Large intestine (tissue), 3 donors: ENCODE measurements at regions not wholly inside any gene's neighbourhood (a gene's known extent, or its start where the extent isn't known, plus 50 kb on each side); places are given as distances from the start of the nearest gene placed in this dataset.
A peak's percentile ranks its signal among the peaks of the same experiment; 100 is the strongest.

Experiments used
- DNase-seq, 2 donors: peaks; one replicate each; pipeline versions ENCODE4 v3.0.0 to v3.0.0-alpha.2; 2013
- H3K27ac ChIP-seq: one replicate; pipeline ENCODE4 v1.5.1; 2013; ENCODE audit warnings: low read length
- H3K27me3 ChIP-seq: 2 replicates; pipeline ENCODE4 v1.6.1; 2013; ENCODE audit warnings: low read length; ENCODE audit not compliant: control insufficient read depth, insufficient read depth
- H3K36me3 ChIP-seq: 2 replicates; pipeline ENCODE4 v1.6.1; 2013; ENCODE audit warnings: low read length; ENCODE audit not compliant: control insufficient read depth, insufficient read depth
- H3K4me1 ChIP-seq: one replicate; pipeline ENCODE4 v1.6.1; 2013; ENCODE audit warnings: low read length; ENCODE audit not compliant: control insufficient read depth, insufficient read depth
- H3K4me3 ChIP-seq: one replicate; pipeline ENCODE4 v1.5.1; 2013; ENCODE audit warnings: low read length
- H3K9me3 ChIP-seq: one replicate; pipeline ENCODE4 v1.6.1; 2013; ENCODE audit warnings: mild to moderate bottlenecking, low read depth, low read length, moderate library complexity; ENCODE audit not compliant: control insufficient read depth
- WGBS: methylation state at CpG from one replicate; pipeline ENCODE4 v1.1.5; 2013; ENCODE audit warnings: low lambda C conversion rate; ENCODE audit not compliant: insufficient coverage; 5-methylcytosine and 5-hydroxymethylcytosine counted together

DNA sequence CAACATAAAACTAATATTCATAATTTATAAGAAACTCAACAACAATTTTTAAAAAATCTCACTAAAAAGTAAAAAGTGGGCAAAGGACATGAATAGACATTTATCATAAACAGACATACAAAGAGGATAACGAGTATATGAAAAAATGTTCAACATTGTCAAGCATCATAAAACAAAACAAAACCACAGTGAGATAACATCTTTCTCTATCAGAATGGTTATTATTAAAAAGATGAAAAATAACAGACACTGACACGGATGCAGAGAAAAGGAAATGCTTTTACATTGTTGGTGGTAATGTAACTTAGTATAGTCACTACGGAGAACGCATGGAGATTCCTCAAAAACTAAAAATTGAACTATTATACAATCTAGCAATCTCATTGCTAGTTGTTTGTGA, 813.0 kb downstream of the LUZP2 start:
- no peaks in the 10 kb centered on the region for H3K9me3 ChIP-seq
- WGBS: 87% methylated on average over 3 of the region's 4 CpGs
- H3K4me3 ChIP-seq: no peak overlapping the region
- no peaks in the 10 kb centered on the region for H3K27me3 ChIP-seq
- DNase-seq: no peak
- H3K36me3 ChIP-seq: no peaks in the 10 kb centered on the region
- H3K4me1 ChIP-seq: no peaks in the 10 kb centered on the region
- no peak overlapping the region for H3K27ac ChIP-seq

DNA sequence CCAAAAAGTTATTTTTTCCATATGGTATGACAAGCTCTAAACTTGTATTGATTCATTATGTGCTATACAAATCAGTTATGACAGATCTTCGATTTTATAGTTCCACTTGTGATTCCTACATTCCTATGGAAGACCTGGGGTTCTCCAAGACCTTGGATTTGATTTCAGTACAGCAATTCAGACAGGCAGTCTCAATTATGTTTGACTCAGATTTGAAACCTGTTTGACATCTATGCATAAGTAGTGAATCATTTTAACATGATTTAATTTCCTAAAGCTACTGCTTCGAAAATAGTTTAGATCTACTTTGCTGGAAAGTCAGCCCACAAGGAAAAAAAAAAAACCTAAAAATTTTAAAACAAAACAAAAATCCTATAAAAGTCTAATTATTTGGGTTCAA, 820.4 kb downstream of the LUZP2 start:
- no peaks in the 10 kb centered on the region for H3K9me3 ChIP-seq
- no peaks in the 10 kb centered on the region for H3K27me3 ChIP-seq
- no peak overlapping the region for H3K4me3 ChIP-seq
- H3K4me1 ChIP-seq: no peaks in the 10 kb centered on the region
- 86% methylated on average over 2 of the region's 2 CpGs for WGBS
- no peak for DNase-seq
- no peaks in the 10 kb centered on the region for H3K36me3 ChIP-seq
- no peak overlapping the region for H3K27ac ChIP-seq

DNA sequence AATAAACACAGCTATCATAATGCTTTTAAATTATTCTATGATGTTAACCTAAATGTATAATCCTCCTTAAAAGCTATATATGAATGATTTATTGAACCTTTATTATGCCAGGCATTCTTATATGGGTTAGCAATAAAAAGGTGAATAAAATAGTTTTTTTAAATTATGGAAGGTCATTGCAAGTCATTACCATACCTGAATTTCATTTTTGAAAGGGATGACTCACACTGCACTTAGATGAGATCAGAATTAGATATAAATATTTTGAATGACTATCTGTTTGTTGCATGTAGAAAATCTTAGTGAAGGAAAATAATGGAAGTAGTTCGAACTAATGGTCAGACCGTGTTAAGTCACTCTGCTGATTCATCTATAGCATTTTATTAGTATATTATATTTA, 822.3 kb downstream of the LUZP2 start:
- 100% methylated on average over 2 of the region's 2 CpGs for WGBS
- DNase-seq: no peak
- no peak overlapping the region for H3K27ac ChIP-seq
- no peaks in the 10 kb centered on the region for H3K9me3 ChIP-seq
- H3K27me3 ChIP-seq: no peaks in the 10 kb centered on the region
- no peaks in the 10 kb centered on the region for H3K4me1 ChIP-seq
- H3K4me3 ChIP-seq: no peak overlapping the region
- no peaks in the 10 kb centered on the region for H3K36me3 ChIP-seq

DNA sequence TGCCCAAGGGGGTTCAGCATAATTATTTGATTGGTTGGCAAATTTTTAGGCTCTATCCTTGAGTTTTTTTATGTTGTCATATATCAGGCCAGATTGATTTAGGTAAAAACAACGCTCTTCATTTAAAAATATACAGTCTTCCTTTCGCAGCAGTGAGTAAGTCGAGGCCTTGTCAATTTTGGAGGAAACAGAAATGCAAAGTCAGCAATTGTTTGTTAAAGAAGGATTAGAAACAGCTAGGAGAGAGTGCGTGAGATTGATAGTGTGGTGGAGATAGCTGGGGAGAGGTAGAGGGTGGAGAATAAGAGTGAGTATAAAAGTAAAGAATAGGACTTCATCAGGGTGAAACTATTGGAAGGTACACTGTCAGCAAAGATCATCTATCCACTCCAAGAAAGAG, 830.8 kb downstream of the LUZP2 start:
- no peaks in the 10 kb centered on the region for H3K4me1 ChIP-seq
- no peaks in the 10 kb centered on the region for H3K36me3 ChIP-seq
- H3K9me3 ChIP-seq: no peaks in the 10 kb centered on the region
- DNase-seq: no peak
- no peak overlapping the region for H3K27ac ChIP-seq
- H3K27me3 ChIP-seq: no peaks in the 10 kb centered on the region
- H3K4me3 ChIP-seq: no peak overlapping the region
- 100% methylated on average over 1 of the region's 4 CpGs for WGBS

DNA sequence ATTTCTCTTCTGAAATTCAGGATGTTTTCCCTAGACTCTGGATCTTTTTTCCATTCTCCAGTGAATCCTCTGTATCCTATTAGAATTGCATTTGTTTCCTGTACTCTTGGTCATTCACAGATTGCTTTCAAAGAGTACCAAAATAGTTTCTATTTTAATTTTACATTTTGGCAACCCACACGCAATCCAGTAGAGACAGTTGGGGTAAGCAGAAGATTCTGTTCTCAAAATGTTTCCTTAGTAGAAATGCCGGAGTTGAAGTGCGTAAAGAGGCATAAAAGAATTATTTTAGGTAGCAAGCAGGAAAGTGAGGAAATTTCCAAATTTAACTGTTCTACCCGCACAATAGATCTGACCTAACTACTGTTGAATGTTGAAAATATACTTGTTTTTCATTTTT, 842.4 kb downstream of the LUZP2 start:
- no peaks in the 10 kb centered on the region for H3K27me3 ChIP-seq
- H3K9me3 ChIP-seq: no peaks in the 10 kb centered on the region
- H3K36me3 ChIP-seq: no peaks in the 10 kb centered on the region
- no peaks in the 10 kb centered on the region for H3K4me1 ChIP-seq
- H3K4me3 ChIP-seq: no peak overlapping the region
- no peak overlapping the region for H3K27ac ChIP-seq
- DNase-seq: no peak
- WGBS: 96% methylated on average over 4 of the region's 4 CpGs

DNA sequence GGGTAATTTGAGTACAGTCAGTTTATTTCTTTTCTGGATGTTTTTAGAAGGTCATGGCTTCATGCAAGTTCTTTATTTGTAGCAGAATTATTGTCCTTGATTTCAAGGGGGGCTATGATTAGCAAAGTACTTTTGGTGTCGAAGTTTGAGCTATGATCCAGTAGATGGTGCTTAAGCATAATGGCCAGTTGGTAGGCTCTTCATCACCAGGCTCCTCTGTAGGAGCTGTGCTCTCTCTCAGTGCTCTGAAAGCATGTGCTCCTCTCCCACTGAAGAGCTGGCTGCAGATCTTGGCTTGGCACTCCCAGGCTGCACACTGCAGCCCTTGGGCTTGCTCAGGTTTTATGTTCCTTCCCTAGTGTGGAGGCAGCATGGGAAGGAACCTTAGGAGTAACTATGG, 852.7 kb downstream of the LUZP2 start:
- no peaks in the 10 kb centered on the region for H3K4me1 ChIP-seq
- no CpG with 5 or more reads among the region's 1 CpG for WGBS
- DNase-seq: peak in 1 of 2 donors; percentile 2
- no peaks in the 10 kb centered on the region for H3K9me3 ChIP-seq
- H3K27me3 ChIP-seq: no peaks in the 10 kb centered on the region
- H3K36me3 ChIP-seq: no peaks in the 10 kb centered on the region
- H3K27ac ChIP-seq: no peak overlapping the region
- no peak overlapping the region for H3K4me3 ChIP-seq

DNA sequence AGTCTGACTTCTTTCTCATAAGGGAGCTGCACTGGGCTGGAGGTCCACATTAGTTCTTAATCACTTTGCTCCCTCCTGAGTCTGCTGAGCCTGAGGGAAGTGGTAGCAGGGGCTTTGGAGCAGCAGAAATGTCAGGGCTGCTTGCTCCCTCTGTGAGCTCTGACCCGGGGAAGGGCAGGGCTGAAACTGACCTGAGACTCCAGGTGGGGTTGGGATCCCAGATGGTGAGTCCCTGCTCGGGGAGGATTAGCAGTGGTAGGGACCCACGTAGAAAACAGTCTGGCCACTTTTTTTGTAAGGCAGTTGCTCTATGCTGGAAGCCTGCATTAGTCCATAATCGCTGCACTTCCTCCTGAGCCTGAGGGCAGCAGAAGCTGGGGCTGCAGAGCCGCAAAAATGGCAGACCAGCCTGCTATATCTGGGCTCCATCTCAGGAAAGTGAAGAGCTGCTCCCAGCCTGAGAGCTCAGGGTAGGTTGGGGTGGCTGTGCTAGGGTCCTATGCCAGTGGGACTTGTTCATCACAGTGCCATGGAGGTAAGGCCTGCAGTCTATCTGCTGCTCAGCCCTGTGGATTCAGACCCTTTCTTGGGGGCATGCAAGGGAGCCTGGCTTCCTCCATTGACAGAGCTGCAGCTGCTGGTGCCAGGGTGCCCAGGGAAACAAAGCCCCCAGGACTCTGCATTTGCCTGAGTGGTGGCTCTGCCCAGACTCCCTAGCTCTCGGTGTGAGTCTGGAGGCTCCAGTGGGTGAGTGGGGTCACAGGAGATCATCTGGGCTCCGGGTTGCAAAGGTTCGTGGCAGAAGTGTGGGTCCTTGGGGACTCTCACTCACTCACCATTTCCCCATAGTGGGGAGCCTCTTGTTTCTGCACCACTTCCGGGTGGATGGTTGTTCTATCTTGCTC, 854.3 kb downstream of the LUZP2 start:
- 86% methylated on average over 1 of the region's 9 CpGs for WGBS
- DNase-seq: no peak
- no peak overlapping the region for H3K4me3 ChIP-seq
- H3K36me3 ChIP-seq: no peaks in the 10 kb centered on the region
- H3K27me3 ChIP-seq: no peaks in the 10 kb centered on the region
- H3K27ac ChIP-seq: no peak overlapping the region
- no peaks in the 10 kb centered on the region for H3K9me3 ChIP-seq
- H3K4me1 ChIP-seq: no peaks in the 10 kb centered on the region

DNA sequence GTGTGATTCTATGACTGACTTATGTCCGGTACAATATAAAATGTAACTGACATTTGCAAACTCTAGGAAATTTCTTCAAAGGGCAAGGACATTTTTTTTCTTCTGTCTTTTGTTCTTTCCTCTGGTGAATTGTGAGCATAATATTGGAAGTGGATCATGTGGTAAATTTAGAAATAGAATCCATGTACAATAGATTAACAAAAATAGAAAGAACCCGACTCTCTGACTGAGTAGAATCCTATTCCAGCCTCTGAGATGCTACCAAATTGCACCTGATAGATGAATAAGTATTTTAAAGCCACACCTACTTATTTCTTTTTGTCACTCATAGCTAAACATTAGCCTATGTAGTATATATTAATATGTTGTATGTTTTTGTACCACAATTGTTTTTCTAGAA, 860.3 kb downstream of the LUZP2 start:
- Histone ChIP-seq H3K4me3 (no peak overlapping the region), H3K27ac (no peak overlapping the region), H3K27me3 (no peaks in the 10 kb centered on the region), H3K9me3 (no peaks in the 10 kb centered on the region), H3K36me3 (no peaks in the 10 kb centered on the region), H3K4me1 (no peaks in the 10 kb centered on the region)
- WGBS: 100% methylated on average over 1 of the region's 2 CpGs
- no peak for DNase-seq

DNA sequence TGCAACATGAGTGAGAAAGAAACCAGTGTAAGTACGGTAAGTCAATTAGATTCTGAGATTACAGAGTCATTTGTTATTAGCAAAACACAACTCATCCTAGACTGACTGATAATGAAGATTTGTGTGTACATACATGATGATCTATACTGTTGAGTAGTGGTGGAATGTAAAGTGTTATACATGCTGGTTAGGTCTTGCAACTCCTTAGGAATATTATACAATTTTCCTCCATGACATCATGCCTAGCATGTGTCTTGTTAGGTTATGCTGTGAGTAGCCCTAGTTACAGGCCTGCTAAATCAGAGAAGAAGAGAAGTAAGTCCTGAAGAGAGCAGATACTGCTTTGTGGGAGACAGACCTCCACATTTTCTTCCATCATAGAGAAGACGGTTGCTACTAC, 880.6 kb downstream of the LUZP2 start:
- 100% methylated on average over 1 of the region's 2 CpGs for WGBS
- Histone ChIP-seq H3K36me3 (no peaks in the 10 kb centered on the region), H3K27ac (no peak overlapping the region), H3K4me1 (no peaks in the 10 kb centered on the region), H3K4me3 (no peak overlapping the region), H3K9me3 (no peaks in the 10 kb centered on the region), H3K27me3 (no peaks in the 10 kb centered on the region)
- DNase-seq: no peak

DNA sequence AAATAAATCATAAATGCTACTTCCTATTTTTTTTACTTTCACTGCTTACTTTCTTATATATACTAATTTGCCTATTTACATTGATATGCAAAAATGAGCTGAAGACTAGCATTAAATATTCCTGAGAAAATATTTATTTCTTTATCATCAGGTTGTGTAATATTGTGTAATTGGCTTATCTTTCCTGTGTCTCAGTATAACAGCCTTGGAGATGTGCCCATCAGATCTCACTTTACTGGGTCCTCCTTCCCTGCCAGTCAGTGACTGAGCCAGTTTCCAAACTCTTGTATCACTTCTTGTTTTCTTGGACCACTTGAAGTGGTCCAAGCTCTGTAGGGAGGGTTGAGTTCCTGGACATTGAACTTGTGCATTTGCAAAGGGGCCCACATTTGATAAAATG, 900.0 kb downstream of the LUZP2 start:
- no peak overlapping the region for H3K27ac ChIP-seq

DNA sequence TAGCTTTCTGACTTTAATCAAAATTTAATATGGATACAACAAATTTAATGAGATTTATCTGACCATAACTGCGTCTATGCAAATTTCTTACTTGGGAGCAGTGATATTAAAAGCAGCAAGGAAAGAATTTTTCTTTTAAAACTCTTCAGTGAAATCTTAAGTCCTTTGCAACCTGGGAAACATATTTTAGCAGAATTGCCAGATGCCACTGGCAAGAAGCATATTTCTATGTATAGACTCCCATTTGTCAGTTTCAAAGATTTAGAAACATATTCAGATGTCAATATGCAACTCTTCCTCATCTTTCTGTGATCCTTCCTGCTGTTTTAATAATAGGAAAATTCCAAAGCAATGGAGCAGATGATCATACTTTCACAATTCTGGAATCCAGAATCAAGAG, 911.3 kb downstream of the LUZP2 start:
- Histone ChIP-seq H3K27ac (no peak overlapping the region), H3K4me3 (no peak overlapping the region), H3K36me3 (no peaks in the 10 kb centered on the region), H3K9me3 (no peaks in the 10 kb centered on the region), H3K4me1 (no peaks in the 10 kb centered on the region), H3K27me3 (no peaks in the 10 kb centered on the region)
- WGBS: no CpG with 5 or more reads among the region's 1 CpG
- no peak for DNase-seq

More for the DNA sequence above, 900.0 kb downstream of the LUZP2 start:
- H3K36me3 ChIP-seq: no peaks in the 10 kb centered on the region
- H3K4me1 ChIP-seq: no peaks in the 10 kb centered on the region
- DNase-seq: no peak
- H3K9me3 ChIP-seq: no peaks in the 10 kb centered on the region
- H3K27me3 ChIP-seq: no peaks in the 10 kb centered on the region
- H3K4me3 ChIP-seq: no peak overlapping the region
